Hematopoietic multipotent progenitor cell treated with erythropoietin and hydrocortisone succinate and interleukin-3 and kit ligand, for 17 days (in vitro differentiated cells): ENCODE measurements at regions not wholly inside any gene's neighbourhood (a gene's known extent, or its start where the extent isn't known, plus 50 kb on each side); places are given as distances from the start of the nearest gene placed in this dataset.

Experiments
- DNase-seq: peaks from one replicate; pipeline ENCODE4 v3.0.0-alpha.2; 2015; ENCODE audit warnings: low spot score

GRCh38 chr4:67234296-67234695, 311.0 kb downstream of the CENPC start:
- no peak for DNase-seq

GRCh38 chr4:67229148-67229547, 316.2 kb downstream of the CENPC start:
- DNase-seq, result no peak

GRCh38 chr4:67220861-67221260, 324.4 kb downstream of the CENPC start:
- DNase-seq, result no peak

- no peak for DNase-seq
Observed at GRCh38 chr4:67218883-67219282, 326.4 kb downstream of the CENPC start.

- no peak for DNase-seq
Observed at GRCh38 chr4:67207941-67208441, 337.3 kb downstream of the CENPC start.

GRCh38 chr4:67204441-67204840, 340.9 kb downstream of the CENPC start:
- no peak for DNase-seq

GRCh38 chr4:67201334-67201733, 344.0 kb downstream of the CENPC start:
- DNase-seq, result no peak

GRCh38 chr4:67198727-67199126, 346.6 kb downstream of the CENPC start:
- DNase-seq, result no peak

GRCh38 chr4:67167849-67168248, 377.5 kb downstream of the CENPC start:
- no peak for DNase-seq

- no peak for DNase-seq
Observed at GRCh38 chr4:67162690-67163089, 382.6 kb downstream of the CENPC start.

GRCh38 chr4:67161311-67161710, 384.0 kb downstream of the CENPC start:
- no peak for DNase-seq

GRCh38 chr4:67160394-67160793, 384.9 kb downstream of the CENPC start:
- no peak for DNase-seq

- DNase-seq, result no peak
Observed at GRCh38 chr4:67158666-67159065, 386.6 kb downstream of the CENPC start.

- no peak for DNase-seq
Observed at GRCh38 chr4:67152976-67153375, 392.3 kb downstream of the CENPC start.

- DNase-seq, result no peak
Observed at GRCh38 chr4:67151376-67152343, 393.6 kb downstream of the CENPC start.

GRCh38 chr4:67141586-67141985, 403.7 kb downstream of the CENPC start:
- no peak for DNase-seq

- DNase-seq, result no peak
Observed at GRCh38 chr4:67134616-67135015, 410.7 kb downstream of the CENPC start.

GRCh38 chr4:67133162-67133561, 412.1 kb downstream of the CENPC start:
- no peak for DNase-seq

- DNase-seq, result no peak
Observed at GRCh38 chr4:67131224-67131623, 414.1 kb downstream of the CENPC start.

GRCh38 chr4:67130411-67130810, 414.9 kb downstream of the CENPC start:
- no peak for DNase-seq

- no peak for DNase-seq
Observed at GRCh38 chr4:67126570-67126969, 418.7 kb downstream of the CENPC start.

GRCh38 chr4:67125636-67126514, 419.4 kb downstream of the CENPC start:
- no peak for DNase-seq

- DNase-seq, result no peak
Observed at GRCh38 chr4:67124716-67125115, 420.6 kb downstream of the CENPC start.
